ENCODE measurements at regions not wholly inside any gene's neighbourhood (a gene's known extent, or its start where the extent isn't known, plus 50 kb on each side); places are given as distances from the start of the nearest gene placed in this dataset.

GRCh38 chr2:120945832-120946499 is 210.3 kb downstream of the GLI2 start:
- WGBS (ENCODE audit: insufficient coverage, insufficient replicate concordance, low lambda C conversion rate, missing lambda C conversion rate): 21% methylated on average over 4 of the region's 4 CpGs
- Histone ChIP-seq H3K27ac (ENCODE audit: control insufficient read depth, insufficient read depth) (no peak overlapping the region), H4K20me1 (ENCODE audit: control insufficient read depth, insufficient read depth) (no peaks in the 10 kb centered on the region), H3K4me2 (ENCODE audit: control insufficient read depth, insufficient read depth) (no peak overlapping the region), H3K9me3 (replicated peaks; ENCODE audit: control insufficient read depth, insufficient read depth, low read length) (no peaks in the 10 kb centered on the region), H3K36me3 (ENCODE audit: control insufficient read depth in 2 of 2, insufficient read depth in 2 of 2, low read length in 1 of 2) (no peaks in the 10 kb centered on the region), H3K4me3 (no peak overlapping the region), H3K27me3 (replicated peaks in 1 of 2; ENCODE audit: control insufficient read depth in 2 of 2, insufficient read depth in 2 of 2, low read length in 1 of 2) (no peaks in the 10 kb centered on the region; a peak in 1 of 4 replicates), H2AFZ (ENCODE audit: control insufficient read depth, low read depth, low read length) (no peak overlapping the region), H3K9ac (ENCODE audit: control insufficient read depth, insufficient read depth, low read length) (no peak overlapping the region), H3K79me2 (ENCODE audit: control insufficient read depth, insufficient read depth, low read length) (no peaks in the 10 kb centered on the region), H3K4me1 (ENCODE audit: control insufficient read depth, insufficient read depth, low read length) (no peaks in the 10 kb centered on the region)
- ChIA-PET CTCF (no interaction called here), POLR2A (no interaction called here), SMC1A (ENCODE audit: uncharacterized antibody, unreplicated experiment) (interaction anchor here (0.6 kb wide), 1 partner anchor 136 kb away, joined by 3 read pairs; no protein-coding TSS in a partner anchor), RAD21 (ENCODE audit: unreplicated experiment) (no interaction called here)
- DNase-seq (ENCODE audit: low read depth, low spot score) (no peak), ATAC-seq (no peak), FAIRE-seq (no peak)
- intact Hi-C loops (cut with micrococcal nuclease; ENCODE audit: unreplicated experiment) (loop anchor here (5.0 kb wide), 1 partner anchor 249 kb away; no protein-coding TSS in a partner anchor), in situ Hi-C loops (cut with MboI) (no loop called here)
- BruUV-seq (replicated peaks): no TSS peak
- TF ChIP-seq ZNF687 (IDR thresholded peaks at IDR 0.05) (no peak), E4F1 (IDR thresholded peaks at IDR 0.05; ENCODE audit: borderline replicate concordance, partially characterized antibody) (no peak), SMARCA5 (IDR thresholded peaks at IDR 0.05) (no peak), CBFB (IDR thresholded peaks at IDR 0.05; ENCODE audit: low read depth) (no peak), RB1 (IDR thresholded peaks at IDR 0.05; ENCODE audit: borderline replicate concordance) (no peak), KLF5 (IDR thresholded peaks at IDR 0.05; ENCODE audit: partially characterized antibody) (no peak), CBX5 (IDR thresholded peaks at IDR 0.05; ENCODE audit: low read depth) (no peak), BMI1 (IDR thresholded peaks at IDR 0.05; ENCODE audit: borderline replicate concordance) (no peak), PKNOX1 (IDR thresholded peaks at IDR 0.05) (no peak), EZH2 (IDR thresholded peaks at IDR 0.05; ENCODE audit: borderline replicate concordance, control insufficient read depth, low read depth, low read length) (no peak), RELA (IDR thresholded peaks at IDR 0.05; ENCODE audit: borderline replicate concordance, partially characterized antibody) (no peak), NFYA (IDR thresholded peaks at IDR 0.05; ENCODE audit: borderline replicate concordance, low read depth, low read length) (no peak), RAD21 (IDR thresholded peaks at IDR 0.05; ENCODE audit: insufficient read depth, low read depth, low read length) (no peak)
